ENCODE measurements at regions not wholly inside any gene's neighbourhood (a gene's known extent, or its start where the extent isn't known, plus 50 kb on each side); places are given as distances from the start of the nearest gene placed in this dataset.
A peak's percentile ranks its signal among the peaks of the same experiment; 100 is the strongest.
"Not testable (repeated sequence)": the region's sequence is repeated elsewhere in the genome, so short reads cannot be mapped to it uniquely, and the experiment has no call there.

GRCh38 chr11:50182486-50182885 is 149.8 kb downstream of the OR4C45 start:
- ATAC-seq (replicated peaks in 6 of 8), result no peak
- H3K4me1 ChIP-seq (replicated peaks in 1 of 2), result no peaks in the 10 kb centered on the region
- 82 to 100% (median 92%) methylated on average over 1 to 2 of the region's 2 CpGs; no CpG with 5 or more reads in 7 of the 10 experiments for WGBS, 10 experiments
- no peak overlapping the region for H3K27ac ChIP-seq
- no peak overlapping the region for H3K4me3 ChIP-seq
- in situ Hi-C loops (cut with MboI; ENCODE audit: low pct_unique_long_range_greater_than_20kb in 2 of 9, low sequenced_read_pairs in 9 of 9, unreplicated experiment in 9 of 9), result no loop called here

- not testable (repeated sequence) for H3K27ac ChIP-seq
Observed at GRCh38 chr11:50183170-50183569, 150.5 kb downstream of the OR4C45 start.

GRCh38 chr11:50186146-50186545 is 153.5 kb downstream of the OR4C45 start:
- WGBS, 10 experiments, result 40 to 60% (median 45%) methylated on average over 1 of the region's 1 CpG; no CpG with 5 or more reads in 6 of the 10 experiments
- in situ Hi-C loops (cut with MboI; ENCODE audit: low pct_unique_long_range_greater_than_20kb in 2 of 9, low sequenced_read_pairs in 9 of 9, unreplicated experiment in 9 of 9), result no loop called here
- Histone ChIP-seq H3K27ac (no peak overlapping the region), H3K4me3 (no peak overlapping the region), H3K4me1 (replicated peaks in 1 of 2) (no peaks in the 10 kb centered on the region)
- ATAC-seq (replicated peaks in 6 of 8), result no peak

More at GRCh38 chr11:50183170-50183569, 150.5 kb downstream of the OR4C45 start:
- 20 to 86% (median 56%) methylated on average over 1 to 4 of the region's 19 CpGs; no CpG with 5 or more reads in 6 of the 10 experiments for WGBS, 10 experiments
- ATAC-seq (replicated peaks in 6 of 8); H3K4me1 ChIP-seq (replicated peaks in 1 of 2); in situ Hi-C loops (cut with MboI; ENCODE audit: low pct_unique_long_range_greater_than_20kb in 2 of 9, low sequenced_read_pairs in 9 of 9, unreplicated experiment in 9 of 9); H3K4me3 ChIP-seq: not testable (repeated sequence)

DNA sequence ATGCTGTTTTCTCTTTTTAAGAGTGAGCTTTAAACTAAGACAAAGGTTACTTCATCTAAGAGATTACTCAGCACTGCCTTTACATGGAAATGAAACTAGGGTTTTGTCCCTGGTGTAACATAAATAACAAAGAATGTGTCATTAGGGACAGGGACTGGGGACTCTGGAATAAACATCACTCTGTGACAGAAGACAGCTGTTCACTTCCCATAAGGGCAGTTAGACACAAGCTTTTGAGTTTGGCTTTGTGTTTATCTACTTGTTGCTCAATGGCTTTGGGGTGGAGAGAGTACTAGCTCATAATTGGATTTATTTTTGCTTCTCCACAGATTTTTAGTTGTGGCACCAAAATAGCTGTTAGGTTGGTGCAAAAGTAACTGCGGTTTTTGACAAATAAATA is 154.5 kb downstream of the OR4C45 start:
- in situ Hi-C loops (cut with MboI; ENCODE audit: low pct_unique_long_range_greater_than_20kb in 2 of 9, low sequenced_read_pairs in 9 of 9, unreplicated experiment in 9 of 9), result no loop called here
- peak in 1 of 8 experiments; percentile 41 for ATAC-seq (replicated peaks in 6 of 8)
- 0 to 45% (median 0%) methylated on average over 1 of the region's 1 CpG; no CpG with 5 or more reads in 1 of the 10 experiments for whole genome bisulfite sequencing, 10 experiments
- Histone ChIP-seq H3K4me1 (replicated peaks in 1 of 2) (no peaks in the 10 kb centered on the region), H3K27ac (no peak overlapping the region), H3K4me3 (no peak overlapping the region)

GRCh38 chr11:50188040-50188439 is 155.4 kb downstream of the OR4C45 start:
- 0 to 13% (median 0%) methylated on average over 1 of the region's 1 CpG; no CpG with 5 or more reads in 3 of the 10 experiments for WGBS, 10 experiments
- Histone ChIP-seq H3K27ac (no peak overlapping the region), H3K4me3 (no peak overlapping the region), H3K4me1 (replicated peaks in 1 of 2) (no peaks in the 10 kb centered on the region)
- no peak for ATAC-seq (replicated peaks in 6 of 8)
- in situ Hi-C loops (cut with MboI; ENCODE audit: low pct_unique_long_range_greater_than_20kb in 2 of 9, low sequenced_read_pairs in 9 of 9, unreplicated experiment in 9 of 9), result no loop called here

DNA sequence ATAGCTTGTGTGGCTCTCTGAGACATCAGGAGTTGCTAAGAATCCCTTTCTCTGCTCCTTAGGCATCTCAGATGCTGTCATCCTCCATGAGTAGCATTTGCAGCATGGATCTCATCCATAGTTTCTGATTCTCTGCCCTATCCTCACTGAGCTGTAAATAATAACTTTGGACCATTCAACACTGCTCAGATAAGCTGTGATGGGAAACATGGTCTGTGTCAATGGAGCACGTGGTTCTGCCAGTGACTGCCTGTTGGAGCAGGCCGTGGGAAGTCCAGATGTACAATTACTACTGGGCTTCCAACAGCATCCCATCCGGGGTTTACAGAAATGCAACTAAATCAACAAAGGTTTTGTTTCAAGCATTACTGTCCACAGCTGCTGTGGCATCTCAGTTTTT is 160.1 kb downstream of the OR4C45 start:
- Histone ChIP-seq H3K4me1 (replicated peaks in 1 of 2) (no peaks in the 10 kb centered on the region), H3K4me3 (no peak overlapping the region), H3K27ac (no peak overlapping the region)
- in situ Hi-C loops (cut with MboI; ENCODE audit: low pct_unique_long_range_greater_than_20kb in 2 of 9, low sequenced_read_pairs in 9 of 9, unreplicated experiment in 9 of 9), result no loop called here
- 0 to 56% (median 36%) methylated on average over 1 to 3 of the region's 3 CpGs; no CpG with 5 or more reads in 4 of the 10 experiments for WGBS, 10 experiments
- ATAC-seq (replicated peaks in 6 of 8), result no peak

DNA sequence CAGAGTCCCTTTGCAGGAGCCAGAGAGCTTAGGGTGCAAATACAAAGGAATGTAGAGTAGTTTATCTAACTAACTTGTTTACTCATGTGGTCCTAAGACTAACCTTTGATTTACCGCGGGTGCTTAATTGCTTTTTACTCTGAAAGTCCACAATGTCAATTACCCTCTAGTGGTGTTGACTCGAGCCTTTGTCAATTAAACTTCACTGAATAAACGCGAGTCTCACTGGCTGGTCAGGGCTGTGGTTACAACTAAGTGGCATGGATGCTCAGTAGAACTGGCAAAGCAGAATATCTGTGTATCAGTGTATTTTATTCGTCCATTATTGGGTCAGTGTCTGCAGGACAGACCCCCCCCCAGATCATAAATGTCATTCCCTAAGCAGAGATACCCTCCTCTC is 181.7 kb downstream of the OR4C45 start:
- H3K27ac ChIP-seq, result no peak overlapping the region
- no peak for ATAC-seq (replicated peaks in 6 of 8)
- H3K4me1 ChIP-seq (replicated peaks in 1 of 2), result no peaks in the 10 kb centered on the region
- in situ Hi-C loops (cut with MboI; ENCODE audit: low pct_unique_long_range_greater_than_20kb in 2 of 9, low sequenced_read_pairs in 9 of 9, unreplicated experiment in 9 of 9), result no loop called here
- 0 to 60% (median 35%) methylated on average over 1 to 6 of the region's 6 CpGs; no CpG with 5 or more reads in 2 of the 10 experiments for WGBS, 10 experiments
- no peak overlapping the region for H3K4me3 ChIP-seq

- H3K4me1 ChIP-seq (replicated peaks in 1 of 2), result no peaks in the 10 kb centered on the region
- no peak for ATAC-seq (replicated peaks in 6 of 8)
- H3K4me3 ChIP-seq, result no peak overlapping the region
- no peak overlapping the region for H3K27ac ChIP-seq
- WGBS, 10 experiments, result 6 to 82% (median 47%) methylated on average over 2 to 5 of the region's 5 CpGs; no CpG with 5 or more reads in 1 of the 10 experiments
- in situ Hi-C loops (cut with MboI; ENCODE audit: low pct_unique_long_range_greater_than_20kb in 2 of 9, low sequenced_read_pairs in 9 of 9, unreplicated experiment in 9 of 9), result no loop called here
Observed at GRCh38 chr11:50220651-50221050, 188.0 kb downstream of the OR4C45 start.

DNA sequence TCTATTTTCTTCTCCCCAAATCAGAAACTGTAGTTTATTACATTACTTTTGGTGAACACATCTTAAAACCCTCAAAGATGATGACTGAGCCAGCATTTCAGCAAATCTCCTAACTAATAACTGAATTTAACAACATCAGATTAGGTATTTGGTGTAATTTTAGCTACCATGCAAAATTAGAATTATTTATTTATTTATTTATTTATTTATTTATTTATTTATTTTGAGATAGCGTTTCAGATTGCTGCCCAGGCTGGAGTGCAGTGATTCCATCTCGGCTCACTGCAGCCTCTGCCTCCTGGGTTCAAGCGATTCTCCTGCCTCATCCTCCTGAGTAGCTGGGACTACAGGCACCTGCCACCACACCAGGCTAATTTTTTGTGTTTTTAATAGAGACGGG is 205.7 kb downstream of the OR4C45 start:
- ATAC-seq (replicated peaks in 6 of 8); H3K4me3 ChIP-seq; H3K4me1 ChIP-seq (replicated peaks in 1 of 2); in situ Hi-C loops (cut with MboI; ENCODE audit: low pct_unique_long_range_greater_than_20kb in 2 of 9, low sequenced_read_pairs in 9 of 9, unreplicated experiment in 9 of 9); H3K27ac ChIP-seq: not testable (repeated sequence)
- WGBS, 10 experiments, result 0 to 100% (median 60%) methylated on average over 1 to 4 of the region's 4 CpGs; no CpG with 5 or more reads in 1 of the 10 experiments

GRCh38 chr11:50246183-50246582 is 213.5 kb downstream of the OR4C45 start:
- ATAC-seq (replicated peaks in 6 of 8), result no peak
- WGBS, 10 experiments, result 0% methylated on average over 1 of the region's 5 CpGs; no CpG with 5 or more reads in 9 of the 10 experiments
- H3K4me3 ChIP-seq, result no peak overlapping the region
- in situ Hi-C loops (cut with MboI; ENCODE audit: low pct_unique_long_range_greater_than_20kb in 2 of 9, low sequenced_read_pairs in 9 of 9, unreplicated experiment in 9 of 9), result no loop called here
- H3K27ac ChIP-seq, result no peak overlapping the region
- H3K4me1 ChIP-seq (replicated peaks in 1 of 2), result no peaks in the 10 kb centered on the region

DNA sequence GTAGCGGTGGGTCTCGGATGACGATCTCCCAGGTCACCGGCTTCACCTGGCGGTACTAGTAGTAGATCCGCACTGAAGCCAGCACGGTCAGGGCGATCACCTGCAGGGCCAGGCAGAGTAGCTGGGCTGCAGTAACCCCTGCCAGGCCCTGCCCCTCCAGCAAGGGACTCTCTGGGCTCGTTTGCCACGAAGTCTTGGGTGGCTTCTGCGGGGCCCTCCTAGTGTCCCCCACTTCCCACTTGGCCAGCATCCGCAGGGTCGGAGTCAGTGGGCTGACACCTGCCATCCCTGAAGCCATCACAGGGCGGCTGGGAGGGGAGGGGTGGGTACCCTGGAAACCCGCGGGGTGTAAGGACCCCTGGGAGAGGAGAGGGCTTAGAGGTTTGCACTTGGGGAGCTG is 214.0 kb downstream of the OR4C45 start:
- Histone ChIP-seq H3K27ac (no peak overlapping the region), H3K4me1 (replicated peaks in 1 of 2) (no peaks in the 10 kb centered on the region), H3K4me3 (no peak overlapping the region)
- ATAC-seq (replicated peaks in 6 of 8), result no peak
- in situ Hi-C loops (cut with MboI; ENCODE audit: low pct_unique_long_range_greater_than_20kb in 2 of 9, low sequenced_read_pairs in 9 of 9, unreplicated experiment in 9 of 9), result no loop called here
- WGBS, 10 experiments, result 36 to 83% (median 80%) methylated on average over 5 to 7 of the region's 16 CpGs; no CpG with 5 or more reads in 7 of the 10 experiments

DNA sequence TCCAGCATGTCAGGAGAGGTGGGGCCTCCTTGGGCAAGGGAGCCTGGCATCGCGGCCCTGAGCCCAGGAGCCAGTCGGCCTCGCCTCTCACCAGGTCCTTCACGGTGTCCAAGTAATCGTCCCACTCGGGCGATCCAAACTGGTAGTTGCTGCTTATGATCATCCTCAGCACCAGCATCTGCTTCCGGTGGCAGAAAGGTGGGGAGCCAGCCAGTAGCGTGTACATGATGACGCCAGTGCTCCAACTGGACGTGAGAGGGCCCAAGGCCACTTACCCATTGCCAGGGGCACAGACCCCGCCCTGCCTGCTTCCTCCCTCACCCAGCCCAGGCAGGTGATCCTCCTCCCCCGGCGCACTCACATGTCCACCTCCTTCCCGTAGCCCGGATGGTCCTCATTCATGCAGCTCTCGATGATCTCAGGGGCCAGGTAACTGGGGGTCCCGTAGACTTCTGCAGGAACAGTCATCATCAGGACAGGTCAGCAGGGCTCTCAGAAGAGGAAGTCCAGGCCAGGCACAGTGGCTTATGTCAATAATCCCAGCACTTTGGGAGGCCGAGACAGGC is 214.7 kb downstream of the OR4C45 start:
- 40 to 100% (median 79%) methylated on average over 1 to 12 of the region's 20 CpGs; no CpG with 5 or more reads in 4 of the 10 experiments for WGBS, 10 experiments
- Histone ChIP-seq H3K27ac (no peak overlapping the region), H3K4me3 (no peak overlapping the region), H3K4me1 (replicated peaks in 1 of 2) (no peaks in the 10 kb centered on the region)
- in situ Hi-C loops (cut with MboI; ENCODE audit: low pct_unique_long_range_greater_than_20kb in 2 of 9, low sequenced_read_pairs in 9 of 9, unreplicated experiment in 9 of 9), result no loop called here
- ATAC-seq (replicated peaks in 6 of 8), result no peak

- H3K4me1 ChIP-seq (replicated peaks in 1 of 2), result no peaks in the 10 kb centered on the region
- H3K27ac ChIP-seq, result no peak overlapping the region
- no peak overlapping the region for H3K4me3 ChIP-seq
- 0 to 88% (median 80%) methylated on average over 1 to 9 of the region's 26 CpGs; no CpG with 5 or more reads in 5 of the 10 experiments for WGBS, 10 experiments
- ATAC-seq (replicated peaks in 6 of 8), result no peak
- in situ Hi-C loops (cut with MboI; ENCODE audit: low pct_unique_long_range_greater_than_20kb in 2 of 9, low sequenced_read_pairs in 9 of 9, unreplicated experiment in 9 of 9), result no loop called here
Observed at GRCh38 chr11:50267851-50268250, 235.2 kb downstream of the OR4C45 start.

GRCh38 chr11:50275133-50275532 is 242.5 kb downstream of the OR4C45 start:
- in situ Hi-C loops (cut with MboI; ENCODE audit: low pct_unique_long_range_greater_than_20kb in 2 of 9, low sequenced_read_pairs in 9 of 9, unreplicated experiment in 9 of 9), result no loop called here
- H3K27ac ChIP-seq, result no peak overlapping the region

More at GRCh38 chr11:50275133-50275532, 242.5 kb downstream of the OR4C45 start:
- Histone ChIP-seq H3K4me3 (no peak overlapping the region), H3K4me1 (replicated peaks in 1 of 2) (no peaks in the 10 kb centered on the region)
- WGBS, 10 experiments, result 0 to 60% (median 45%) methylated on average over 3 to 7 of the region's 7 CpGs
- ATAC-seq (replicated peaks in 6 of 8), result no peak
